AG09309 (cell line): ENCODE measurements at regions not wholly inside any gene's neighbourhood (a gene's known extent, or its start where the extent isn't known, plus 50 kb on each side); places are given as distances from the start of the nearest gene placed in this dataset.
A peak's percentile ranks its signal among the peaks of the same experiment; 100 is the strongest.

Source experiments
- DNase-seq: peaks from one replicate; pipeline ENCODE4 v3.0.0-alpha.2; 2010; ENCODE audit warnings: low read depth
- H3K4me3 ChIP-seq: 2 replicates; pipeline ENCODE4 v1.5.1; 2011; ENCODE audit warnings: mild to moderate bottlenecking, low read depth, low read length, moderate library complexity; ENCODE audit not compliant: control insufficient read depth
- TF ChIP-seq, protein P1 (sequence below): IDR thresholded peaks from 2 replicates; pipeline ENCODE4 v1.5.1; 2011; ENCODE audit warnings: mild to moderate bottlenecking, low read depth, low read length, inconsistent platforms; ENCODE audit not compliant: insufficient read depth, control insufficient read depth; ENCODE audit errors: missing control alignments

DNA sequence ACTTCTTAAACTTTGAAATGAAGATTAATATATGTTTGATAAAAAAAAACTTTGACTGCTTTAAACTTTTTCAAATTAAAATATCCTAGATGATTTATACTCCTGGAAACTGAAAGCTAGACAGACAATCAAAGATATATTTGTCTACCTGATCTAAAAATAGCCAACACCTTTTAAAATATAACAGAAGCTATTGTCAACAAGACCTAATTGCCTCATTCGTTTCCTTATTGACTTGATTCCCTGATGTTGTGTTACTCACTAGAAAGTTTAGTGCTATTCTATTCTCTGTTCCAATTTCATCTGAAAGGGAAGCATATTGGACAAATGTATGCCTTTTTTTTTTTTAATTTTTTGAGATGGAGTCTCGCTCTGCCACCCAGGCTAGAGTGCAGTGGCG, 445.6 kb upstream of the ADAMTS5 start:
- no peak for DNase-seq
- TF ChIP-seq, protein P1, sequence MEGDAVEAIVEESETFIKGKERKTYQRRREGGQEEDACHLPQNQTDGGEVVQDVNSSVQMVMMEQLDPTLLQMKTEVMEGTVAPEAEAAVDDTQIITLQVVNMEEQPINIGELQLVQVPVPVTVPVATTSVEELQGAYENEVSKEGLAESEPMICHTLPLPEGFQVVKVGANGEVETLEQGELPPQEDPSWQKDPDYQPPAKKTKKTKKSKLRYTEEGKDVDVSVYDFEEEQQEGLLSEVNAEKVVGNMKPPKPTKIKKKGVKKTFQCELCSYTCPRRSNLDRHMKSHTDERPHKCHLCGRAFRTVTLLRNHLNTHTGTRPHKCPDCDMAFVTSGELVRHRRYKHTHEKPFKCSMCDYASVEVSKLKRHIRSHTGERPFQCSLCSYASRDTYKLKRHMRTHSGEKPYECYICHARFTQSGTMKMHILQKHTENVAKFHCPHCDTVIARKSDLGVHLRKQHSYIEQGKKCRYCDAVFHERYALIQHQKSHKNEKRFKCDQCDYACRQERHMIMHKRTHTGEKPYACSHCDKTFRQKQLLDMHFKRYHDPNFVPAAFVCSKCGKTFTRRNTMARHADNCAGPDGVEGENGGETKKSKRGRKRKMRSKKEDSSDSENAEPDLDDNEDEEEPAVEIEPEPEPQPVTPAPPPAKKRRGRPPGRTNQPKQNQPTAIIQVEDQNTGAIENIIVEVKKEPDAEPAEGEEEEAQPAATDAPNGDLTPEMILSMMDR = no peak
- H3K4me3 ChIP-seq = no peak overlapping the region

DNA sequence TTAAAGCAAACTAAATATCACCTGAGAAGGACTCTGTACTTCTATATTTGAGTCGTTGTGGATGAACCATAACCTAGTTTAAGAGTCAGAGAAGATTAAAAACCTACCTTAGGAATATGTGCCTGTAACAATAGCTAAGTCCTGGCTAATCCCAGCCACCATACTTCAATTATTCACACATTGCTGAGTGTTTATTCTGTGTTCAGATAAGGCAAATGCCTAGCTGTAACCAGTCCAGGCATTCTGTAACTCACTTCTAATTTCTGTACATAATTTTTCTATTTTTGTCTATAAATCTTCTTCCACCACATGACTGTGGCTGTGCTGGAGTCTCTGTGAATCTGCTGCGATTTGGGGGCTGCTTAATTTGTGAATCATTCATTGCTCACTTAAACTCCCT, 441.9 kb upstream of the ADAMTS5 start:
- no peak for DNase-seq
- no peak overlapping the region for H3K4me3 ChIP-seq
- TF ChIP-seq, protein P1 = no peak

DNA sequence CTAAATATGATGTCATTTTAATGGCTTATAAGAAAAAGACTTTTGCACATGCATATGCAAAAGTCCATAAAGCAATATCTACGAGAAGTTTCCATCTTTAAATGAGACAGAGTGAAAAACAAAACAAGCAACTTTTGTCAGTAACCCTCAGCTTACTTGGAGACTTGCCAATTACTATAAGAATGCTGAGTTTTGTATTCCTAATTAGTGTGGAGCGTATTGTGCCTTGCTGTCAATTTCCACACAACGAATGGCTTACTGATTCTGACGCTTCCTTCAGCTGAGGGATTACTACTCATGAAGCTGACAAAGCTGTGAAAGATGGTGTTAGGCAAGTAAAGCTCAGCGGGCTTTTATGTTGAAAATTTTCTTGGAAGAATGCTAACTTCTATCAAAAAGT, 440.4 kb upstream of the ADAMTS5 start:
- TF ChIP-seq, protein P1 = no peak
- DNase-seq = no peak
- no peak overlapping the region for H3K4me3 ChIP-seq

DNA sequence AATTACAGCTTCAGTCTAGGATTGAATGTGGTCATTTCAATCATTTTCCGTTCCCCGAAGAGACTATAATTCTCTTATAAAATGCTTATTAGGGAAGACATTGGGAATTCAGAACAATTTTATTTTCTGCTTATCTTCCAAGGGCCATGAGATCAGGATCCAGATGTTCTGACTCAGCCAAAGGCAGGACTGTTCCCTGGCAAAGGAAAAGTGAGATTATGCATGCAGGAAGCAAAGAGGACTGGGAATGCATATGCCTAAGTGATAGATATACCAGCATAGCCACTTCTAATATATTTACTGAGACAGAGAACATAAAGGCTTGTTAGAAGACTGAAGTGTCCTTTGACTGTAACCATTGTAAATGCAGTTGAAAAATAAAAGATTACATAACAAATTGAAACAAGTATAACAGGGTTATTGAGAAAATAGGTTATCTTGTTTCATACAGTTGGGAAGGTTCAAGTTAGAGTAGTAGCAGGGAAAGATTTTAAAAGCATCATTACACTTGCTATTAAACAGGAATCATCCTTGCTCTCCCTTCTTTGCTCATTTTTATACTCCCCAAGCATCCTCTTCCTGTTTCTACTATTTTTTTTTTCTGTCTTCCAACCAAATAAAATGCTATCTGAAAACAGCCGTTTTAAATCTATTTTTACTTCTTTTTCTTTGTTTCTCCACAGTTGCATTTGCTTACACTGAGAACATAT, 439.6 kb upstream of the ADAMTS5 start:
- TF ChIP-seq, protein P1 = no peak
- no peak overlapping the region for H3K4me3 ChIP-seq
- DNase-seq = peak; percentile 28

DNA sequence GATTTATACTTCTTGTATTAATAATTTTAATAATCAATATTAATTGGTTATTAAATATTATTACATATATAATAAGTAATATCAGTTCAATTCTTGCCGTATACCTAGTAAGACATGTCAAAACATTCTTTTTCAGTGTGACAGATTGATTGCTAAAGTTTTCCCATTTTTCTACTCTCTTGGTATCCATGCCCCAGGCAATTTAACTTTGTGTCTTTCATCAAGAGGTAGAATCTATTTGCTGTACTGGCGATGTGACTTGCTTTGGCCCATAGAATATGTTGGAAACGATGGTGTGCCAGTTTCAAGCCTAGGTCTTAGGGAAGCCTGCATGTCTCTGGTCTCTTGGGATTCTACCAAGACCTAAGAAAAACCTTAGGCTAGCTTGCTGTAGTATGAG, 436.1 kb upstream of the ADAMTS5 start:
- DNase-seq = no peak
- H3K4me3 ChIP-seq = no peak overlapping the region
- TF ChIP-seq, protein P1 = no peak

DNA sequence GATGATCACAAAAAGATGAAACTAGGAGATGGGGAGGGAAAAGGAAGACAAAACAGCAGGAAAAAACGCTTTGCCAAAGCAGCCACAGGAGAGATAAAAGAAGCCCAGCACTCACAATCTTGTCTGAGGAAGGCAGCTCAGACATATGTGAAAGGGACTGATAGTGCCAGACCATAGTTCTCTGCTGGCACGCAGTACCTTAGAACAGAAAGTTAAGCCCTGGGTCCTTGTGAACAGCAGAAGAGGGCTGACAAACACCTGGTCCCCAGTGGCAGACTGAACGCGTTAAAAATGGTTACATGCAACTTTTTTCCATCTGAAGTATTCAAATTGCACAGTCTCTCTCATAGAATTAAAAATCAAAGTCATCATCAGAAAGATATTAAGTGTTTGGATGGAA, 433.2 kb upstream of the ADAMTS5 start:
- H3K4me3 ChIP-seq = no peak overlapping the region
- no peak for DNase-seq
- TF ChIP-seq, protein P1 = no peak
